GM21786 (cell line): ENCODE measurements at regions not wholly inside any gene's neighbourhood (a gene's known extent, or its start where the extent isn't known, plus 50 kb on each side); places are given as distances from the start of the nearest gene placed in this dataset.

Experiments used
- ATAC-seq: cut with Tn5 transposase; IDR thresholded peaks from one replicate; pipeline ENCODE4 v1.9.1; 2021; ENCODE audit not compliant: unreplicated experiment

- no peak for ATAC-seq
Observed at GRCh38 chr20:21798384-21798783, 92.9 kb downstream of the PAX1 start.

- no peak for ATAC-seq
Observed at GRCh38 chr20:21796059-21796458, 90.6 kb downstream of the PAX1 start.

- no peak for ATAC-seq
Observed at GRCh38 chr20:21788082-21788481, 82.6 kb downstream of the PAX1 start.

- ATAC-seq: no peak
Observed at GRCh38 chr20:21781446-21782075, 76.1 kb downstream of the PAX1 start.

GRCh38 chr20:21780528-21780927, 75.1 kb downstream of the PAX1 start:
- no peak for ATAC-seq
